A549 (cell line): ENCODE measurements at regions not wholly inside any gene's neighbourhood (a gene's known extent, or its start where the extent isn't known, plus 50 kb on each side); places are given as distances from the start of the nearest gene placed in this dataset.
A peak's percentile ranks its signal among the peaks of the same experiment; 100 is the strongest.
"Not testable (repeated sequence)": the region's sequence is repeated elsewhere in the genome, so short reads cannot be mapped to it uniquely, and the experiment has no call there.

Source experiments
- ATAC-seq, 2 experiments: fragments of 200-7000 bp in 1 of 2; fragments of >200 bp in 1 of 2; cut with Nextera tagmentation in 1 of 2; cut with Tn5 transposase in 1 of 2; 3 replicates each; pipeline versions ENCODE4 v1.8.0 to v1.9.1; 2018 to 2020; ENCODE audit warnings: mild to moderate bottlenecking in 1 of 2, moderate library complexity in 1 of 2
- CTCF ChIA-PET: fragments of 300-600 bp; sonication (Branson Sonifier 250); formaldehyde crosslinking; extraction: SDS; loops from one replicate; lab custom pipeline; 2021; ENCODE audit warnings: antibody characterized with exemption, inconsistent platforms; lab: Yijun Ruan, JAX
- POLR2A ChIA-PET: fragments of 350-600 bp; formaldehyde crosslinking; extraction: SDS; loops from one replicate; lab custom pipeline; 2021; ENCODE audit warnings: antibody characterized with exemption, inconsistent platforms; lab: Yijun Ruan, JAX
- DNase-seq, 2 experiments: peaks; one replicate each; pipeline versions ENCODE4 v3.0.0 to v3.0.0-alpha.2; 2011 to 2016; ENCODE audit warnings: low read depth in 1 of 2, low spot score in 1 of 2
- FAIRE-seq: peaks from 2 replicates; lab custom pipeline; 2011; peaks lifted over from hg19 to GRCh38; lab: Jason Lieb, UNC
- H3K27ac ChIP-seq, 2 experiments: fragments of >200 bp; sonication (Bioruptor Twin); formaldehyde crosslinking; 3 replicates each; pipeline ENCODE4 v1.5.1; 2016 to 2017
- H3K4me1 ChIP-seq: fragments of >200 bp; sonication (Bioruptor Twin); formaldehyde crosslinking; 3 replicates; pipeline ENCODE4 v1.6.1; 2016
- H3K4me2 ChIP-seq: fragments of >200 bp; sonication (Bioruptor Twin); formaldehyde crosslinking; 3 replicates; pipeline ENCODE4 v1.6.1; 2016
- H3K4me3 ChIP-seq: fragments of >200 bp; sonication (Bioruptor Twin); formaldehyde crosslinking; 3 replicates; pipeline ENCODE4 v1.5.1; 2016
- H3K9me3 ChIP-seq: fragments of >200 bp; sonication (Bioruptor Twin); formaldehyde crosslinking; 3 replicates; pipeline ENCODE4 v1.6.1; 2016
- CBX8 ChIP-seq: fragments of 200-600 bp; sonication (generic); IDR thresholded peaks from 2 replicates; pipeline ENCODE4 v1.6.1; 2016
- ESRRA ChIP-seq: fragments of 150-350 bp; IDR thresholded peaks from 2 replicates; pipeline ENCODE4 v1.6.1; 2014; ENCODE audit warnings: mild to moderate bottlenecking, low read length, borderline replicate concordance
- JUN ChIP-seq, 2 experiments: fragments of >200 bp; sonication (Bioruptor Twin); formaldehyde crosslinking; IDR thresholded peaks; 2 replicates in 1 of 2; 3 replicates in 1 of 2; pipeline ENCODE4 v1.6.1; 2016 to 2017
- NPAS2 ChIP-seq: fragments of 250-450 bp; sonication (Bioruptor Pico); IDR thresholded peaks from 2 replicates; pipeline ENCODE4 v1.8.0; 2022; ENCODE audit warnings: mild to moderate bottlenecking, moderate library complexity, borderline replicate concordance
- PHF8 ChIP-seq: fragments of 200-600 bp; sonication (generic); IDR thresholded peaks from 2 replicates; pipeline ENCODE4 v1.6.1; 2016; ENCODE audit warnings: low read depth, mild to moderate bottlenecking, antibody characterized with exemption, moderate library complexity, borderline replicate concordance
- RAD21 ChIP-seq, 2 experiments: fragments of >200 bp in 1 of 2; sonication (Bioruptor Twin) in 1 of 2; formaldehyde crosslinking in 1 of 2; IDR thresholded peaks in 1 of 2; conservative IDR thresholded peaks in 1 of 2; 2 replicates in 1 of 2; 3 replicates in 1 of 2; pipeline ENCODE4 v1.6.1; 2012 to 2018; ENCODE audit warnings: inconsistent platforms in 1 of 2
- SMC3 ChIP-seq: fragments of >200 bp; sonication (Bioruptor Twin); formaldehyde crosslinking; IDR thresholded peaks from 3 replicates; pipeline ENCODE4 v1.6.1; 2018; ENCODE audit warnings: inconsistent platforms
- whole genome bisulfite sequencing: methylation state at CpG from one replicate; pipeline ENCODE4 v1.1.6; 2017; ENCODE audit errors: missing lambda C conversion rate; 5-methylcytosine and 5-hydroxymethylcytosine counted together

GRCh38 chr6:58113960-58114359 is 796.5 kb downstream of the PRIM2 start:
- H3K4me3 ChIP-seq, result no peak overlapping the region
- ATAC-seq, result no peak
- H3K27ac ChIP-seq, result no peak overlapping the region
- WGBS, result 6% methylated on average over 3 of the region's 3 CpGs
- no peaks in the 10 kb centered on the region for H3K4me1 ChIP-seq
- no peak overlapping the region for H3K4me2 ChIP-seq
- no peaks in the 10 kb centered on the region for H3K9me3 ChIP-seq
- TF ChIP-seq JUN (IDR thresholded peaks at IDR 0.05) (no peak), SMC3 (no peak), PHF8 (no peak), NPAS2 (CRISPR knock-in tag) (no peak), RAD21 (conservative IDR thresholded peaks at IDR 0.05 in 1 of 2, IDR thresholded peaks at IDR 0.05 in 1 of 2) (no peak), CBX8 (no peak), ESRRA (no peak)
- FAIRE-seq, result no peak
- ChIA-PET CTCF (no interaction called here), POLR2A (no interaction called here)
- no peak for DNase-seq

- POLR2A ChIA-PET, DNase-seq, FAIRE-seq, CTCF ChIA-PET, ATAC-seq, H3K9me3 ChIP-seq, H3K4me1 ChIP-seq, H3K27ac ChIP-seq, H3K4me2 ChIP-seq, H3K4me3 ChIP-seq: not testable (repeated sequence)
- WGBS, result 25% methylated on average over 1 of the region's 1 CpG
Observed at GRCh38 chr6:58117162-58117561, 799.7 kb downstream of the PRIM2 start.

GRCh38 chr6:58121616-58122015 is 804.2 kb downstream of the PRIM2 start:
- H3K4me3 ChIP-seq, DNase-seq, H3K4me2 ChIP-seq, H3K4me1 ChIP-seq, FAIRE-seq, CTCF ChIA-PET, ATAC-seq, POLR2A ChIA-PET, H3K27ac ChIP-seq, H3K9me3 ChIP-seq: not testable (repeated sequence)
- WGBS, result 48% methylated on average over 3 of the region's 3 CpGs

GRCh38 chr6:58123770-58124169 is 806.3 kb downstream of the PRIM2 start:
- DNase-seq, CTCF ChIA-PET, H3K9me3 ChIP-seq, H3K27ac ChIP-seq, FAIRE-seq, H3K4me3 ChIP-seq, ATAC-seq, POLR2A ChIA-PET, H3K4me2 ChIP-seq, H3K4me1 ChIP-seq: not testable (repeated sequence)
- 8% methylated on average over 2 of the region's 2 CpGs for WGBS

- H3K9me3 ChIP-seq, CTCF ChIA-PET, H3K4me1 ChIP-seq, H3K4me2 ChIP-seq, FAIRE-seq, ATAC-seq, DNase-seq, POLR2A ChIA-PET, H3K4me3 ChIP-seq, H3K27ac ChIP-seq: not testable (repeated sequence)
- WGBS, result 21% methylated on average over 2 of the region's 2 CpGs
Observed at GRCh38 chr6:58128549-58128948, 811.1 kb downstream of the PRIM2 start.

GRCh38 chr6:58129098-58129497 is 811.7 kb downstream of the PRIM2 start:
- H3K4me1 ChIP-seq, DNase-seq, H3K9me3 ChIP-seq, H3K27ac ChIP-seq, POLR2A ChIA-PET, H3K4me2 ChIP-seq, H3K4me3 ChIP-seq, CTCF ChIA-PET, ATAC-seq, FAIRE-seq: not testable (repeated sequence)
- 10% methylated on average over 1 of the region's 1 CpG for WGBS

- DNase-seq, H3K4me1 ChIP-seq, H3K4me3 ChIP-seq, H3K27ac ChIP-seq, H3K9me3 ChIP-seq, FAIRE-seq, CTCF ChIA-PET, H3K4me2 ChIP-seq, ATAC-seq, POLR2A ChIA-PET: not testable (repeated sequence)
- WGBS, result 47% methylated on average over 2 of the region's 2 CpGs
Observed at GRCh38 chr6:58139746-58140145, 822.3 kb downstream of the PRIM2 start.

GRCh38 chr6:58171025-58171424 is 853.6 kb downstream of the PRIM2 start:
- H3K27ac ChIP-seq, FAIRE-seq, ATAC-seq, H3K4me1 ChIP-seq, H3K9me3 ChIP-seq, H3K4me3 ChIP-seq, H3K4me2 ChIP-seq, CTCF ChIA-PET, POLR2A ChIA-PET, DNase-seq: not testable (repeated sequence)
- 0% methylated on average over 1 of the region's 1 CpG for WGBS

- CTCF ChIA-PET, H3K4me2 ChIP-seq, H3K4me3 ChIP-seq, H3K4me1 ChIP-seq, FAIRE-seq, H3K9me3 ChIP-seq, H3K27ac ChIP-seq, DNase-seq, POLR2A ChIA-PET: not testable (repeated sequence)
- WGBS, result 6% methylated on average over 2 of the region's 2 CpGs
- ATAC-seq, result peak; percentile 43 to 65; a peak in 4 of 6 replicates
Observed at GRCh38 chr6:58181557-58182065, 864.2 kb downstream of the PRIM2 start.

GRCh38 chr6:58185300-58185699 is 867.9 kb downstream of the PRIM2 start:
- ATAC-seq, CTCF ChIA-PET, POLR2A ChIA-PET, H3K4me3 ChIP-seq, H3K9me3 ChIP-seq, FAIRE-seq, H3K27ac ChIP-seq, DNase-seq, H3K4me2 ChIP-seq, H3K4me1 ChIP-seq: not testable (repeated sequence)
- 43% methylated on average over 4 of the region's 4 CpGs for WGBS
